GM18870 (cell line): ENCODE measurements at regions not wholly inside any gene's neighbourhood (a gene's known extent, or its start where the extent isn't known, plus 50 kb on each side); places are given as distances from the start of the nearest gene placed in this dataset.
A peak's percentile ranks its signal among the peaks of the same experiment; 100 is the strongest.

Experiments
- ATAC-seq: cut with Tn5 transposase; IDR thresholded peaks from one replicate; pipeline ENCODE4 v1.9.1; 2021; ENCODE audit warnings: moderate library complexity; ENCODE audit not compliant: unreplicated experiment

DNA sequence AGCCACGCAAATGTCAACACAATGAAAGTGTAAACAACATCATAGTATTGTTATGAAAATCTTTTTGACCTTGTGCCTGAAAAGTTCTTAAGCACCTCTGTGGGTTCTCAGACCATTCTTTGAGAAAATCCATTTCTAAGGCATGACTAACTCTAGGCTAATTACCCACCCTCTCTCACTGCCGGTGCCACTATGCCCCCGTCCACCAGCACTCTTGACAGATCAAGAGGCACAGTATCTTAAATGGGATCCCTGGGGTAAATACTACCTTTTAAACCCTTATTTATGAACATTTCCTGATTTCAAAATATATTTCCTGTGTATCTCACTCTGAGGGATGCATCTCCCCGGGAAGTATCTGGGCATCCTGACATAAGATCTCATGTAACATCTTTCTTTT lies 607.5 kb downstream of the METTL15 start:
- no peak for ATAC-seq

DNA sequence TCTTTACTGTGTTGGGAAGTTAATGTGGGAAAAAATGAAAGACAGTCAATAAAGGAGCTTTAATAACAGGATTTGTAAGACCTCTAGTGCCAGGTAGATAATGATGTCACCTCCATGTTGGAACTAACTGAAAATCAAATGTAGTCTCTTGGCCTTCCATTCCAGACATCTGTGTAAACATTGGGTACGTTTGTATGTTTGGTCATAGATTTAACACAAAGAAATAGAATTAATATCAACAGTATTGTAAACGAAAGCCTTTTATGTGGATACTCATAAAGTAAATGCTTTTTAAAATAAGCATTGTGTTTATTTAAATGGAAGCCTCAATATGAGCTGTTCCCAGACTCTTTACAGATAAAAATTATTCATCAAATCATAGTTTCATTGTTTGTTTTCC lies 605.7 kb downstream of the METTL15 start:
- no peak for ATAC-seq

DNA sequence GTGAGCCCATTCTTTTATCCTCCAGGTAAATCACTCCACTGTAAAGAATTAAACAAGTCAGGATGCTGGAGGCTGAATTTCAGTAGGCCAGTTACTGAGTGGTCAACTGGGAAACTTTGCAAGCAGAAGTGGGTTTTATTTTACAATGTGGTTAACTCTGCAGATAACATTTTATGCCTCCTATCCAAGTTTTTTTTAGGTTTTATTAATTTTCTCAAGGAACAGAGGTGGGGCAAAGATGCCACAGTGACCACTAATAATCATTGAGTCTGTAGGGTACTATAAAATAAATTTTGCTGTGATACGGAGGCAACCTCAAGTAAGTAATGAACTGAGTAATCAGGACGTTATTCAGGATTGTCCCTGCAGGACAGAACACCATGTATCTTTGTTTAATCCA lies 599.9 kb downstream of the METTL15 start:
- no peak for ATAC-seq

DNA sequence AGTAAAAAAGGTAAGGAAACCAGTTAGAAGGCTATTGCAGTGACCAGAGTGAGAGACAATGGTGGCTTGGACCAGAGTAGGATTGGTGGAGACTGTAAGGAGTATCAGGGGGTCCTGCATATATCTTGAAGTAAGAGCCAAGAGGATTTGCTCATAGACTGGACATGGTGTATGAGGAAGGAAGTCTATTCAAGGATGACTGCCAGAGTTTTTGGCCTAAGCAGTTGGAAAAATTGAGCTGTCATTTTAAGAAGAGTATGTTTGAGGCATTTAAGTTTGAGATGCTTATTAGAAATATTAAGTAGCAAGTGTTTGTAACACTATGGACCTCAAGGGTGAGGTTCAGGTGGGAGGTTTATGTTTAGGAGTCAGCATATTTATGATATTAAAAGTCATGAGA lies 596.6 kb downstream of the METTL15 start:
- no peak for ATAC-seq

DNA sequence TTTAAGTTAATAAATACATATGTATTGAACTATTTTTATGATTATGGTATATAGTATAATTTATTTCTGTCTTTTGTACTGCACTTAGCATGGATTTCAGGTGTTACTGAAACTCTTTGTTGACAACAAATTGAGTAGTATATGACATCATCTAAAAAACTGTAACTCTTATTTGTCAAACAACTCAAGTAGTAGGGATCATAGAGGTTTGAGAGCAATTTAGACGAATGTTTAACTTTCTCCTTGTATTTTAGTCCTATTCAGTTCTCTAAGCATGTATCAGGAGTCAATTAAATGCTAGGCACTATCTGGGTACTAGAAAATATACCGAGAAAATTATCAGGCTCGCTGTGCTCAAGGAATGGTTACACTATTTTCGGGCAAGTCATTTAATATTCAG lies 595.2 kb downstream of the METTL15 start:
- ATAC-seq = no peak

DNA sequence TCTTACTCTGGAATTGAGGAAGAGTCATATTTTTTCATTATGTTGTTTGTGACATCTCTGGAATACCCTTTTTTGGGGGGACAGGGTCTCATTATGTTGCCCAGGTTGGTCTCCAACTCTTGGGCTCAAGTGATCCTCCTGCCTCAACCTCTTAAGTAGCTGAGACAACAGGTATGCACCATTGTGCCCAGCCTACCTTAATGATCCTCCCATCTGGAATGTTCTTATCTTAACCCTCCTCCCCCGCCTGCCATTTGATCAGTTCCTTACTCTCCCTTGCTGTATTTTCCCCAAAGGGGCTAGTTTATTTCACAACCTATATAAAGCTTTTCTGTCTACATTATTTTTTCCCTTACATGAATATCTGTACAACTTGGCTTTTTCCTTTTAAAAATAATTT lies 594.7 kb downstream of the METTL15 start:
- no peak for ATAC-seq

DNA sequence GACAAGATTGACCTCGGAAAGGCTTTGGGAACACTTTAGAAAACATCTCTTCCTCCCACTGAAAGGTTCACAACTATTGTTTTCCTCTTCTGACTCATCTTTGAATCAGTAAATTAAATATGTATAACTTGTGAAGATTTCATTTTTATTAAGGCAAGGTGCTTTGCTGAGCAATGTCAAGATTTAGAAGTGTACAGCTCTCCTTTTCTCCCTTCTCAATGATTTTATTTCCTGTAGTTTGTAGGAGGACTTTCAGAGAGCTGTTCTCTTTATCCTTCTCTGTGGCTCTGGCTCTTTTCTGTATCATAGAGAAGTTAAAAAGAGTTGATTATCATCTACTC lies 594.2 kb downstream of the METTL15 start:
- no peak for ATAC-seq

DNA sequence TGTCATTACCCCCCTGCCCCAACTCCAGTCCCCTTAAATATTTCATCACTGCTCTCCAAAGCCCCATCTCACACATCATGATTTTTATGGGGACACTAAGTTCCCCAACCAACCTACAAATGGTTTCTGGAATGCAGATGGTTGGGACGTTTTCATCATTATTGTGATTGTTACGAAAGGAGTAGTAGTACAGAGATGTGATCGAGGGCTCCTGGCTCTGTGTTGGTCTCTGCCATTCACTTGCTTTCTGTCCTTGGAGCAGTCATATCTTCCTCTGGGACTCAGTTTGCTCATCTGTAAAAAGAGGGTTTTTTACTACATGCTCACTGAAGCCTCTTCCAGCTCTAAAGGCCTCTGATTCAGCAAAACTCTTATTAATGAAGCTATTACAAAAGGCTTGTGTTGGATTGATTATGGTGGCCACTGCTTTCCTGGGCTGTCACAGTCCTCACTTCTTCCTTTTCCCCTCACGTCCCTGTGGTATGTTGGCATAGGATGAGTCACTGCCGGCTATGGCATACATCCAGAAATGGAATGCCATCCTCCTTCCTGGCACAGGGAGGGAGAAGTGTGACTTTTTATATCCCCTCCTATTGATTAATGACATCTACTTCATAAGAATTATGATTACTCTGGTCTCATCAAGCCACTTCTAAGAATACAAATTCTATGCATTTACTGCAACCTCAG lies 593.7 kb downstream of the METTL15 start:
- no peak for ATAC-seq

DNA sequence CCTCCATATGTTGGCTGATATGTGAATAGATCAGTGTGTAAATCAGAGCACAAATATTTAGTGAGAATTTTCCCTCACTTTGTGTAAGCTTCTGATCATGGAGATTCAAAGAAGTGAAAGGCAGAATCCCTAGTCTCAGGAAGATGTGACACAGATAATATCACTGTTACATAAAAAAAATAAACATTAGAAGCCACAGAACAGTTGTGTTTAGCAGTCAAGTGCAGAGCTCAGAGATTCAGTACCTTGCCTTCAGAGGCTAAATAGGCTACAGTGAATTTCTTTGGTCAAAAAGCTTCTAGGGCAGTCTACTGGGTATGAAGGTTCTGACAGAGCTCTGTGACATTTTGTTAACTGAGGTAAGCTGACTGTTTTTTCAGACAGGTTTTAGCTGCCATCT lies 591.5 kb downstream of the METTL15 start:
- no peak for ATAC-seq

DNA sequence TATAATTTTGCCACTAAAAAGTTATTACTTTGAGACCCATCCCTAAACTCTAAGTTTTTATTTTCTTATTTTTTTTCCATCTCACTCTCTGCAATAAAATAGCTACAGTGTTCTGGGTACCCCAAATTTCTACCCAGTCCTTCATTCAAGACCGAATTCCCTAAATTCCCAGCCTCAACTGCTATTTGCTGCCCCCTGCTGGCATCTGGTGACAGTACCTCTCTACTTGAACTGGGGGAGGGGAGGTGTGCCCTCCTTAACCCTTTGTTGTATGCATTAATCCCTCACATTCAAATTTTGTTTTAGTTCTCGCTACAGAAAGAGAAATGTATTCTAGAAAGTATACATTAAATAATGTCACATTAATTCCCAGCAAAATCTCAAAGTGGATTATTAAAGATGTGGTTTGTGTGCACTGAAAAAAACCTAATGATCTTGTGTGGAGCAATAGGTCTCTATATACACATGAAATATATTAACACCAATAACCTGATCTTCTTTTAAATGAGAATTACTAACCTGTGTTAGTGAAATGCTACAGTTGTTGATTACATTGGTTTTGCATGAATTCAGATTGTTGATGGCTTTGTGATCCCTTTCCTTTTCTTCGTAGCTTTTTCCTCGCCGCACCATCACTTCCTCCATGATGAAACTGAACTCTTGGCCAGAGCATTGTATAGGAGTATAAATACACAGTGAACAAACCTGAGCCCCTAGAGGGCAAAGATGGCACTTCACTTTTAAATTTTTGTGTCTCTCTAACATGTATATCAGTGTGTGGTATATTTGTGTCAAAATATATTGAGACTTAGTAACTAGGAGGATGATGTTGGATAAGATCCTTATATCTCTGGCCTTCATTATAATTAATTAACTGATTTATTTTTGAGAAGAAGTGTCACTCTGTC lies 590.0 kb downstream of the METTL15 start:
- peak; percentile 42 for ATAC-seq

DNA sequence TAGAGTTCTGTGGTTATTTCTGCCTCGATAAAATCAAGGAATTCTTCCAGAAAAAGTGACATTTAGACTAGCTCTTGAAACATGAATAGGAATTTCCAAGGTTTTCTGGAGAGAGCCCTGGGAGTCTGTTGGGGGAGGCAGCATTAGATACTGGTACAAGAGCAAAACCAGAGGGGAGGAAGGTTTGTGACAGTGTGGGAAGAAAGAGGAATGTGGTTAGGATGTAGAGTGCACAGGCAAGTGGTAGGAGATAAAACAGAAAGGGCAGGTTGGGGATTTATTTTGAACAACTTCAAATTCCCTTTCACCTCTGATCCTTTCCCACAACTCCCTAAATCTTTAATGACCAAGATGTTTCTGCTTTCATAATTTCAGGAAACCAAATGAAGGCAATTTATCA lies 588.4 kb downstream of the METTL15 start:
- ATAC-seq = no peak

DNA sequence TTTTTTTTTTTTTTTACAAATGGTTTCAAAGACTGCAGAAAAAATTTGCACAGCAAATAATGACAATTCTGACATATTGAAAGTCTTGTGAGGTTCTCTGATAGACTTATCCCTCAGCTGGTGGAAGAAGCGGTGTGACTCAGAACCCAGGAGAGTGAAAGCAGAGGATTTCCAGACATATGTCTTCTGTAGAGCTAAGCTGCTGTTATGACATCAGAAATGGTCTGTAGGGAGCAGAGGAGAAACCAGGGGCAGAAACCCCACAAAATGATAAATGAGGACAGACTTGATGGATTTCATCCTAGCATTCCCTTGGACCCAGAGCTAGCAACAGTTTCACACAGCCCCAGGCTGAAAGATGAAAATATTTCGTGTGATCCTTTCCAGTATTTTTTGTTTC lies 582.6 kb downstream of the METTL15 start:
- ATAC-seq = no peak

DNA sequence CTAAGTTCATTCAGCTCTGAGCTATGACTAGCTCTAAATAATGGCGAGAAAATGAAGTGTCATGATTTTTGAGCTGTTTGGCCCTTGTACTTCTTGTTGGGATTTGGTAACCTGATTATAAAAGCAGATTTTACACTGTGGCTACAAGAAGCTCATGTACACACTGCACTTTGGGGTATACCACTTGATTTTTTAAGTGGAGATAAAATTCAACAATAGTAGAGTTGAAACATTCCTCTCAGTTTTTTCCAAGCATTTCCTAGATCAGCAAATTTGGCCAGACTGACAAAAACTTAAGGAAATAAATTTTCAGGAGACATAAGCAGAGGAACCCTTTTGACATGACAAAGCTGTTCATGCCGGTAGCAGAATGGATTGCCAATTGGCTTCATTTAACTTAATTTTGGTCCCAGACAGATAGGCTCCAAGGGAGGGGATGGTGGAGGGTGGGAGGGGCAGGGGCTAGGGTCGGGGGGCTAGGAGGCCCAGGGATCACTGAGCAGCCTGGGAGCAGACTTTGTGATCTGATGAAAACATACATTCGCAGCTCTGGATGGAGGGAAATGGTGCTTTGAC lies 575.9 kb downstream of the METTL15 start:
- ATAC-seq = no peak

DNA sequence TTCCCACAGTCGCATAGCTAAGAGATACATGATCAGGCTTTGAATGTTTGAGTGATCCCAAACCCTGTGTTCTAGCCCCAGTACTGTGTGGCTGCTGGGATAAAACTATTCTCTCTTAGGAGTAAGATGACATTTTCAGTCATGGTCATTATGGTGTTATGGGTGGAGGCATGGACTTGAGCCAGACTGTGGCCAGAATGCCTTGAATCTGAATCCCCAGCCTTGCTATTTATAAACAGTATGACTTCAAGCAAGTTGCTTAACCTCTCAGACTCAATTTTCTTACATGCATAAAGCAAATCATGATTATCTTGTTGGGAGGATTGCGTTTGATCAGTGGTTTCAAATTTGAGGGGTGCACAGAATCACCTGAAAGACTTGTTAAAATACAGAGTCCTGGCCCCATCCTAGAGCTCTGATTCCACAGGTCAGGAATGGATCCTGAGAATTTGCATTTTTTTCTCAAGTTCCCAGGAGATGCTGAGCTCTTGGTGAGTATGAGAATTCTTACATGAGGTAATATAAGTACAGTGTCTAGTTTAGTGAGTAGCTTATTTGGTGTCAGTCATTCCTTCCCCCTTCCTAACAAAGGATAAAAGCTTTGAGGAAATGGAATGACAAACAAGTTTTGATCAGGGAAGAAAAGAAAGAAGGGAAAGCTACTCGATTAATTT lies 571.7 kb downstream of the METTL15 start:
- ATAC-seq = no peak

DNA sequence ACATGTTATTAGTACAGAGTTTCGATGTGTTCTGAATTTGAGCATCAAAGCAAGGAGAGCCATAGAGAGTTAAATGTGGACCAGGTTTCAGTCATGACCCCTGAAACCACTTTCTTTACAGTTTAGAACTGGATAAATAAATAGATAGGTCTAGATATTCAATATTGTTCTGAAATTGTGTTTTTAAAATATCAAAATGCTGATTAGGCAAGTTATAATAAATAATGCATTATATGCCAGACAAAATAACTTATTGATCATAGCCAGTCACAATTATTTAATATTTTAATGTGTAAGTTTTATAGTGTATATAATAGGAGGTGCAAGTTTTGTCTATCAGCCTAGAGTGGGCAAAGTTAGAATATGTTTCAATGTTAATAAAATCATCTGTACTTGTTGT lies 569.5 kb downstream of the METTL15 start:
- ATAC-seq = no peak

DNA sequence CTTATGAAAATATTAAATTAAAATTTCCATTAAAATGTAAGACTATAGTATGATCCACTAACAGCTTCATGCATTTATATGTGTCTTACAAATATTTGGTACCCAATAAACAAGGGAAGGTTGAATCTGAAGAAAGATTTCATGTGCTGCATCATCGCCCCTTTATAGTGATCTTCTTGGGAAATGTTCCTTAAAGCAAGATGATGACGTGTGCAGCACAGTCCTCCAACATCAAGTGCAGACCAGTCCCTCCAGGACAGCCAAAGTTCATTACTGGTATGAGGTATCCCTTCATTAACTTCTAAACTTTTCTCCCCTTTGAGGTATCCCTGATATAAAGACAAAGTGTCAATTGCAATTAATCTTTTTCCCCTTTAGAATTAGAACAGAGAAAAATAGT lies 567.0 kb downstream of the METTL15 start:
- no peak for ATAC-seq

DNA sequence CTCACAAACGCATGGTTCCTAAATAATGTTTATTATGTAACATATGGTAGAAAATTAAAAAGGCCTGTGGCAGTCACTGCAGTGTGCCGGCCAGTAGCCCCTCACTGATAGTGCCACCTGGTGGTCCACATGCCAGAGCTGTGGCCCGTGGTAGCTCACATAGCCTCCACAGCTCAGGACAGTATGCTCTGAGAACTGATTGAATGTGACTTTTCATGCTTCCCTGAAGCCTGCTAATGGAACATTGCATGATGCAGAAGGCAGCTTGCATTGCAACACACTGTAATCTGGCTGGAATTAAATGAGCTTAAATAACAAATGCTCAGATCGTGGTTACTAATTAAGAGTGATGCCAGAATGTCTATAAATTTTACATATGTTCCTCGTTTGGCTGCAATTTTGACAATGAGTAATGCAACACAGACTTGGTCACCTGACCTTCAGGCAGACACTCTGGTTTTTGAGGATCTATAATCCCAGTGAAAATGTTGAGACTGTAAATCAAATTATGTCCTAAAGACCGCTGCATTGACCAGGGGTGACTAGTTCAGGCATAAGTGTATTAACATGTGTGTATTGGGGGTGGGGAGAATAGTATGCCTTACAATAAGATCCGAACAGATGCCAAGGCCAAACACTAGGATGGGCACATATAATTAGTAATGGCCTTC lies 566.4 kb downstream of the METTL15 start:
- no peak for ATAC-seq

DNA sequence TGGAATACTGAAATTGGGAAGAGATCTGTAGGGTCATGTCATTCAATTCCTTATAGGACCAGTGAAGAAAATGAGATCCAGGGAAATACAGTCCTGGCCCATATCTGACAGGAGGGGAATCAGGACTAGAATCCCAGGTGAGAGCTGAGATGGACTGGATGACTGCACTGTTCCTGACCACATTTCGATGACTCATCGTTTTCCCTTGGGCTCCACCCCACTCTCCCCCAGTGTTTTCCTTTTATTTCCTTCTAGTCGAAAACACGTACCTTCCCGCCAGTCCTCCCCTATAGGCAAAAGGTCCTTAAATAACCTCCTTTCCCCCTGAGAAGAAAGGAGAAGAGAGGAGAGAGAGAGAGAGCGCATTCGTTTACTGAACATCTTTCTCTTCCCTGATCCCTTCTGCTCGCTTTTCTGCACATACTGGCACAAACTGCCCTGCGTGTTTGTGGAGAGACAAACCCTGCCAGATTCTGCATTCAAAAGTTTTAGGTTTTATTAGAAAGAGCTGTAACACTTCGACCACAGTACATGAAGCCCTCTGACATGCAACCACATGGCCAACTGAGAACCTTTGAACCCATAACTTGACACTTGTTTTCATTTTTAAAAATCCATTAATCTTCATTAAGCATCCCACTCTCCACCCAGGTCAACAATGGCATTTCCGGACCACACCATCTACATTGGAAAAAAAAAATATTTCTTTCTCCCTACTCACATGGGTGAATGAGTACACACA lies 565.7 kb downstream of the METTL15 start:
- ATAC-seq = no peak

DNA sequence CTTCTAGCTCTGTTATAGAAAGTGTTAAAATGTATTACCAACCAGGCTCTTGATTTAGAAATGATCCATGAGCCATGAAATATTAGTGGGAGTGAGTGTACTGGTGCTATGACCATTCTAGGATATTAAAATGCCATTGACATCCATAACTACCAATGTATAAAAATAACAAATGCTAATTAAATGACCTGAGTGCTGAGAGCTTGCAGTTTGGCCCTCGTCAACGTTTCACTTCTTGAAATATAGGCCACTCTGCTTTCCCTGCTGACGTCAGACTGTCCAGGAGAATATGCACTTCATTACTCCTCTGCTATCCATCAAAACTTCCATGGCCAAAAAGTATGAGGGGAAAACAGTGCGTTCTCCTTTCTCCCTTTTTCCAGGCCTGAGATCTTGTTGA lies 563.1 kb downstream of the METTL15 start:
- ATAC-seq = no peak

DNA sequence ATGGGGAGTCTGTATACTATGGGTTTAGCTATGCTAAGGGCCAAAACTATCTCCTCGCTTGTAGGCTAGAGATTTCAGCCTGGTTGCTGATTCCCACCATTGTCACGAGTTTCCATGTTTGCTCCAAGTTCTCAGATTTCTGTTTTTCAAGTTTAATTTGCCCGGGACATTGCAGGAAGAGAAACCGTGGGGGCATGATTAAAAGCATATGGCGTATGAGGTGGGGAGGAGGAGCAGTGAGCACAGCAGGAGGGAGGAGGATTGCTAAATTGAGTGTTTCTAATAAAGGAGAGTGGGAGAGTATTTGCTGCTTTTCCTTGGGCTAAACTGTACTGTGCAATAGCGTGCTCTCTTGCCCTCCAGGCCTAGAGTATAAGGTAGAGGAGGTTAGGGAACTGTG lies 558.4 kb downstream of the METTL15 start:
- ATAC-seq = no peak
